RCC 7860 (cell line): ENCODE measurements at regions not wholly inside any gene's neighbourhood (a gene's known extent, or its start where the extent isn't known, plus 50 kb on each side); places are given as distances from the start of the nearest gene placed in this dataset.

Experiments used
- DNase-seq: peaks from one replicate; pipeline ENCODE4 v3.0.0-alpha.2; 2015; ENCODE audit warnings: low spot score
- FAIRE-seq: peaks from 2 replicates; lab custom pipeline; 2012; peaks lifted over from hg19 to GRCh38; lab: Jason Lieb, UNC

DNA sequence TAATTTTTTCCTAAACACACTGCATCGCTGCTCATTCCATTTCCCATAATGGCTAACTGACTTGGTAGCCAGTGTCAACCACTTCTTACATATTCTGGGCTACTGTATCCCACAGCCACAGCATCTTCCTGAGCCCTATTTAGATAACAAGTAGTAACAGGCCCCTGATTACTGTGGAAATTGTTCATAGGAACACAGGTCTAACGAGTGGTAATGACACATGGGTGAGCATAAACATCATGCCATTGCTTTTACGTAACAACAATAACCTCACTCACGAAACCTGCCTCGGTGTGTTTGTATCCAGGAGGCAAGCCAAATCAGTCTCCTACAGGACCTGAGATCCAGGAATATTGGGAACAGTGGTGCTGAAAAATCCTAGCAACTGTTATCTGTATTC is 438.6 kb downstream of the KLF5 start:
- DNase-seq (no peak), FAIRE-seq (no peak)

DNA sequence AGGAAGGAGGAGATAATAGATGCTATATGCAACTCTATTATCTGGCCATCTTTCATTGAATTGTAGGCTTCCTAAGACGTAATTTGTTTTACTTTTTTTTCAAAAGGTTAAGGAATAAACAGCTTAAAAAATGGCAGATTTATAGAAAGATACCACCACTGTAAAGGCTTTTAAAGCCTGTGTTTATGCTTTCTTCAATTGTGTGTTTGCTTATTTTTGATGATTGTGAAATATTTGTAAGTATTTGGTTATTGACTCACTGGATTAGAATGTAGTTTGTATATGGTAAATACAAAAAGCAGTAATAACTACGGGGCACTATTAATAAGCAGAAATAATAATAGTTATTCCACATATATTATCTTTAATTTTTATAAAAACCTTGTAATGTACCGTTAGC is 437.9 kb downstream of the KLF5 start:
- no peak for FAIRE-seq
- no peak for DNase-seq

DNA sequence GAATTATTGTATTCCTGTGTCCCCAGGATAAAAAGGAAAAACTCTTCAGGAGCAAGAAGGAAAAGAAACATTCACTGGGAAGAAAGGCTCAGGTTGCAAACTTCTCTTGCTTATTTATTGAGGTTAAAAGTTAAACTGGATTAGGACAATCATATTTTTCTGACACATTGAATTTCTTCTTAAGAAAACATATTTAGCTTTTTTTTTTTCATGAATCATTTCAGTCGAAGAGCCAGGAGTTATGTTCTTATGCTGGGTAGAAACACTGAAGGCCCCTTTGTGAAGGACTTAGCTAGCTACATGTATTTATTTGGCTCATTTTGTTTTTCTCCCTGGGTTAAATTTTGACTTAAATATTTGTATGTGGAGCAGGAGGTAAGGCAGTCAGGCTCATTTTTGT is 434.0 kb downstream of the KLF5 start:
- no peak for DNase-seq
- FAIRE-seq = no peak

DNA sequence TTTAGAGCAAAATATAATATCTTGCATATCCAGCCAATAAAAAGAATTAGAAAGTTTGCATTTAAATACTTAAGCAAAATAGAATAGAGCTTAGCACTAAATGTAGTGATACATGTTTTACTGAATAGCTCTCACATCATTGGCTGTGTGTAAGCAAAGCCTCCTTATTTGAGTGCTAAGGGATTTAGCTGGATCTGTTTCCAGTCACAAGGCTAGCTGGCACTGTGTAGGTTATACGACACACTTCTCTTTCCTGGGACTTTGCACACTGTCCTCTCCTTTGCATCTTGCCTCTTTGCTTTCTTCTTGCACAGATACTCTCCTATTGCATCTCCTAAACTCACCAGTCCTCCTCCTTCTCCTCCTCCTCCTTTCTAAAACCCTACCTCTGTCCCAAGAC is 423.8 kb downstream of the KLF5 start:
- DNase-seq (no peak), FAIRE-seq (no peak)

DNA sequence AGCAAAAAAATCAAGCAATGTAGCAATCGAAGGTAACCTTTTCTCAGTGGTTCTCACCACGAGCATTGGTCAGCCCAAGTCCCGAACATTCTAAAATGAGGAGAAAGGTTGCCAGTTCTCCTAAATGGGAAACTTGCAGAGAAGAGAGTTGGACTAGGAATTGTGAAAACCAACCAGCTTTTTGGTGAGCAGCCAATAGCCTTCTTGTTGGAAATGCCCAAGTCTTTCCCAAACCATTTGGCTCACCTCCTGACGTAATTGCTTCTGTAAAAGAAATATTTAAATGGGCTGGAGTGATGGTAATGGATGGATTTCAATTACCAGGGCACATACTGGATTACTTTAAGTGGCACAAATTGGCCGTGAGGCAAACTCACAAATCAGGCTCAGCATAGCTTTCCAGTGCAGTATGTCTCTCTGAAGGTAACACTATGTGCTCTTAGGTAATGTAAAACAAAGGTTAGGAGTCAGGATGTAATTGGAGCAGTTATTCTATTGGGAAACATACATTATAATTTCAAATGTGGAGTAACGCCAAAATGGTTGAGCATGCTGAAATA is 423.2 kb downstream of the KLF5 start:
- no peak for FAIRE-seq
- no peak for DNase-seq

DNA sequence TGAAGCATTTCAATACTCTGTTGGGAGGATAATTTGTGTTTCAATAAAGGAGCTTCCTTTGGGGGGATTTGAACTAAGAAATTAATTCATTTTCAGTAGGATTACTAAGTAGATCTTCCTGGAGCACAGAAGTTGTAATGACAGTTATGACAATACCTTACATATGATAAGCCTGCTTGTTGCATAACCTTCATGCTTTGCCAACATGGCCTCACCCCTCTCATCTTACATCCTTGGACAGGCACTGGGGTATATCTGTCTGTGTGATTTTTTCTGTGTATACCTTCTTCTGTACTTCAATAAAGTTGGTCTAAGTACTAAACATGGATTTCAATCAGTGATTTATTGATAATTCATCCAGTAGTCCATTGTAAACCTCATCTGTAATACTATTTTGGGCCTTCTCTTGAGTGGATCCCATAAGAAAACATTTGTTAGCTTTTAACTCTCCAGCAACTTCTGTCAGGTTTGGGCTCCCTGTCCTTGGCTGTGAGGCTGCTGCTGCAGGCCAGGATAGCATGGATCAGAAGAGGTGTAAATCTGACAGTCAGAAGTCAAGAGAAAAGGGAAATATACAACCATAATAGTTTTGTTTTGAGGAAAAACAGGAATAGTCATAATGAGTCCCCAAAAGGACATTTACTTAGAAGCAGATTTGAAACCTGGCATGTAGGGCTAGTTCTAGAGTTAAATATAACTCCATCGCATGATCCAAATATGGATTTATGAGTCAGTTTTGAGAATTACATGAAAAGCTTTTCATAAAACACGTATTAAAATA is 422.2 kb downstream of the KLF5 start:
- DNase-seq (no peak), FAIRE-seq (no peak)

DNA sequence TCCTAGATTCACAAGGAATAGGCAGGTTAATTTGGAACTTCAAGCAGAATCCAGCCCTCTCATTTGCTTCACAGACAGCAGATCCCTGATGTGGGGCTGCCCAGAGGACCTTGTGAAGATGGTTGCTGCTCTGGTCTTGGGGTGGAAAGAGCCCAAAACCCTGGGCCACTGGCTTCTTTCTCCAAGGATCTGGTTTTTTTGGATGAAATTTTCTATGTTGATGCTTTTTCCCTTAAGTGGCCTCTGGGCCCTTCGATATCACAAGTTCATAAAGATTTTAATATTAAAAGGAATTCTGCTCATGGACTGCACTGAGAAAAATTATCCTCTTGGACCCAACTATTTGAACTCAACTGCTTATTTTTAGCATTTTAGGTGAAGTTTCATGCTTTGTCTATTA is 421.1 kb downstream of the KLF5 start:
- no peak for FAIRE-seq
- no peak for DNase-seq

DNA sequence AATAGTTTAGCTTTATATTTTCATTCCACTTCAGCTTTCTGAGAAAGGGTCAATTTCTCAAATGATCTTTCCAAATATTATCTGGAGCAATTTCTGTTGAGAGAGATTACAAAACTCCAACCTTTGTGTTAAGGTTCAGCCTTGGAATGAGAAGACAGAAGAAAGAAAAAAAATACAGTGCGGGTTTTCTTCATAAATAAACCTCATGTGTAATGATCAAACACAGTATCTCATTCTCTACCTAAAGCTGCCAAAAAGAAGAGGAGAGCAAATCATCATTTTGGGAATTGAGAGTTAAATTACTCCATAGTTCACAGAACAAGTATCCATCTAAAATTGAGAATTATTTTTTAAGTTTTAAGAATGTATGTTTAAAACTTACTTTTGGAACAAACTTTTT is 420.5 kb downstream of the KLF5 start:
- no peak for DNase-seq
- FAIRE-seq = no peak

DNA sequence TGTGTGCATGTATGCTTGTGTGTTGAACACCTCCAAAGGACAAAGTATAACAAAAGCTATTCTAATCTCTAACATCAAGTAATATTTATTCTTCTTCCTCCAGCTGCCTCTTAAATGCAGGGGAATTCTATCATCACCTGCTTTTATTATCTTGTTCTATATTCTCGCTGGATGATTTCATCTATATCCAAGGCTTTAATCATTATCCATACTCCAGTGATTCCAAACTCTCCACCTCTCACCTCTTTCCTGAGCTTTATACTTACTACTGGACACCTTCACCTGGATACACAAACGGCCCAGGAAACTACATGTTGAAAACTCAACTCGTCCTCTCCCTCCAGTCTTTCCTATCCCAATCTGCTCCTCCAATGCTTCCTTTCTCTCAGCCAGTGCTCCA is 418.6 kb downstream of the KLF5 start:
- FAIRE-seq (no peak), DNase-seq (no peak)

DNA sequence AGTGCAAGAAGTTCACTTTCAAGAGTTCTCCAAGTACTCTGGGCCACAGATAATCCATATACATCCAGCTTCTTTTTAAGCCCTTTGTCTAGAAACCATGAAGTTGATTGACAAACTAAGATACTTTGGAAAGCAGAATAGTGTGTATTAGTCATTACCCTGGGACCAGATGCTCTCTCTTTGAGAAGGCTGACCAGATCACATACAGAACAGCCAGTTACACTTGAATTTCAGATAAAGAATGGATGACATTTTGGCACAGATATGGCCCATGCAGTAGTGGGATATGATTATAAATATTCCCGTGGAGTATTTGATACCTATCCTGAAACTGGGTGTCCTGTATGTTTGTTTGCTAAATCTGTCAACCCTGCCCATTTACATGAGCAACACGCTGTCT is 414.2 kb downstream of the KLF5 start:
- FAIRE-seq (no peak), DNase-seq (no peak)

DNA sequence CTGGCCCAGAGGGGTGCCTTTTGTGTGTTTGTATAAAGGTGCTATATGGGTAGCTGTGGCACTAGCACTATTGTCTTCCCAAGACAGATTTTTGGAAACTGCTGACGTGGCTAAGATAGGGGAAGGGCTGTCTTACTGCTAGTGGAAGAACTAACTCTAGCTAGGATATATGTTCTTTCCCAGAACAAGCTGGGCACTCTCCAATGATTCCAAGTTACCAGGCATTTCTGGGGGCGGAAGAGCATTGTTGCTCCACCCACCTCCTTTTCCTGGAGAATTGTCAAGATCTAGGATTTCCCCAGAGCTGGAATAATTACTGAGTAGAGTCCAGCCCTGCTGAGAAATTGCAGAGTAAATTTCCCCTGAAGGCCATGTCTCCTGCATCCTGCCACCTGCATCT is 408.3 kb downstream of the KLF5 start:
- no peak for DNase-seq

DNA sequence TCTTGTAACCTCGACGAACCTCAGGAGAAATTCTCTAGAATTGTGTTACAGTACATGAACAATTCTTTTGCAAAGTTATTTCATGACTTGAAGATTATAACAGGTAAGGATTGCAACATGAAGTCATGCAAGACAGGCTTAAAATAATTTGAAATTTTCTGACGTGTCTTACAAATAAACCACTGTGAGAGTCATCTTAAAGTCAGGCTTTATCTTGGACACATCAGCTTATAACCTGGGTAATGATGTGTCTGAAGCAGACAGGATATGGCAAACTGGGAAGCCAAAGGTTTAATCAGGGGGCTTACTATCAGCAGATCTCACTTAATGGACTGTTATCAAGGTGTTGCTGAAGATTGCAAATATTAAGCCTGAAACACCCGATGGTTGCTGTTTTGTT is 407.8 kb downstream of the KLF5 start:
- DNase-seq (no peak), FAIRE-seq (no peak)

More for the DNA sequence above, 408.3 kb downstream of the KLF5 start:
- no peak for FAIRE-seq

DNA sequence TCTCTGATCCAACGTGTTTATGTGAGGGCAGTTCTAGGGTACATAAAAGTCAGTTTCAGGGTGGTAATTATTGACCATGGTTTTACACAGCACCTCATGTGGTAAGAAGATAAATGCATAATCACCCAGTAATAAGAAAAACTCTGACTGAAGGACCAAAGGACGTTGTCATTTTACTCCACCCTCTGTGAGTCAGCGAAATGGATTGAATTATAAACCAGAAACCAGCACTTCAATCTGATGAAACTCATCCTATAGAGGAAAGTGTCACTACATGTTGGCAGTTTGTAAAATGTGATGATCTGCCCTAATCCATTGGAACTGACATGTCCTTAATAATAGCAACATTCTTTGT is 406.8 kb downstream of the KLF5 start:
- FAIRE-seq = no peak
- DNase-seq = no peak

DNA sequence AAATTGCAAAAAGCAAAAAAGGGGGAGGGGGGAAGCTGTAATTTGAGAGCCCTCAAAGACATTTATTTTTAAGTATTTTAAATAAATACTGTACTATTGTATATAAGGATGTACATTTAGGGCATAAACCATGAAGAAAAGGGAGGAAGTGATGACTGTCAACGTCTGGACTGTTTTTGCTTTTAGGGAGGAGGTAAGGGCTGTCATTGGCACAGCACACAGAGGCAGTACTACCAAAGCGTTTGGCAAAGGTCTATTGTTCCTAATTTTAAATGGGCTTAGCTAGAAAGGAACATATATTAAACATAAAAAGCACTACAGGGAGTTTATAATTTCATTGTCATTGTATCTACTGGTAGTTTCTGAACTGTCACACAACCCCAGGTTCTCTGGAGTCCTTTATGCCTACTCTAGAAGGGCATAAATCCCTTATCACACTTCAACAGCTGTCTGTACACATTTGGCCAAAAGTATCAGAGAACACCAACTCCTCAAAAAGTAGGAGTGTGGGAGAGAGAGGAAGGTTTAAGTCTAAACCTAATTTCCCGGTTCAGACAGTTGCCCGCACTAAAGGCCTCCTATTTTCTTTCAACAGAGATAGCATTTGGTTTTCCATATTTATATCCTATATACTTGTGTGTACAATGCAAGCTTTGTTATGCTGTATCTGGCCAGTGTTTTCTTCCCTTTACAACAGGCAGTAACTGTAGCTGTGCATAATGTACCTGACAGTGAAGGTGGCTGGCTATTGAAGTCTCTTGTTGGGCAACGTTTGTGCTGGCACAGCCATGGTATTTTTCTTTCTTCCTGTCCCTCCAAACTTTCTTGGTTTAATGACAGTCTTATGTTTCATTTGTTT is 406.2 kb downstream of the KLF5 start:
- FAIRE-seq = no peak
- no peak for DNase-seq

DNA sequence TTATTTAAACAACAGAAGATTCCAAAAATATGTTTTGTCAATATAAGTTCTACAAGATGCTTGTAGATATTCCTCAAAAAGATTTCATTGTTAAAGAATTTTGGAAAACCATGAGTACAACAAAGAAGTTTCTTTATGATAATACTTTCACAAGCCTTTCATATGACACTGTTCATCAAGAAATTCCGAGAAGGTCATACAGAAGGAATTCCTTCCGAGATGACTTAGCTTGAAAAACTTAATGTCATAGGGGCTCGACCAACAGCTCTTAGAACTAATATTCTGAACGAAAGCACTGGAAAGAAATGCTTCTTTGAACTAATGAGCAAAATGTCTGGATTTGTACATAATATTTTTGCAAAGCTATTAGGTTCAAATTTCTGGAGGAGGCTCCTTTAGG is 403.4 kb downstream of the KLF5 start:
- FAIRE-seq = no peak

DNA sequence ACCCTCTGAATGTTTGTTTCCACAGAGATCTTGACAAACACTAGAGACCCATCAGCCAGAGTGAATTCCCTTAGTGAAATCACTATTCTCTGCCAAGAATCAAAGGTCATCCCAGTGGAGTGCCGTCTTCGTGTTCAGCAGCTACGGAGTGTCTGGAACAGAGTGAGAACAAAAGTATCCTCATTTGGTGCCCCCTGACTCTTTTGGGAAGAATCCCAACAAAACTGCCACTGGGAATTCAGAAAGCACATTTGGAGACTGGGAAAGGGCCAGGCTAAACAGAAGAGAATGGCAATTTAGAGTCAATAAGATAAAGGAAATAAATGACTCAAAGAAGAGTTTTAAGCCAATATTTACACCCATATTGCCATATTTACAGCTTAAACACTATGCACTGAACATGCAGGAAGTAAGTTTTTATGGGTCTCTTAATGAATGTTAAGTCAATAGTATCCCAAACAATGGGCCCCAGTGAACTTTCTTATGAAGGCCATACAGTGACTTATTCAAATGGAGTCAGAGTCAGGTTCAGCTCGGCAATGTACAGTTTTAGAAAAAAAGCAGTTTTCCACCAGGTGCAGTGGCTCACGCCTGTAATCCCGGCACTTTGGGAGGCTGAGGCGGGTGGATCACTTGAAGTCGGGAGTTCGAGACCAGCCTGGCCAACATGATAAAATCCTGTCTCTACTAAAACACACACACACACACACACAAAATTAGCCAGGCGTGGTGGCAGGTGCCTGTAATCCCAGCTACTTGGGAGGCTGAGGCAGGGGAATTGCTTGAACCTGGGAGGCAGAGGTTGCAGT is 392.6 kb downstream of the KLF5 start:
- FAIRE-seq = no peak
- no peak for DNase-seq

More for the DNA sequence above, 403.4 kb downstream of the KLF5 start:
- DNase-seq = no peak

DNA sequence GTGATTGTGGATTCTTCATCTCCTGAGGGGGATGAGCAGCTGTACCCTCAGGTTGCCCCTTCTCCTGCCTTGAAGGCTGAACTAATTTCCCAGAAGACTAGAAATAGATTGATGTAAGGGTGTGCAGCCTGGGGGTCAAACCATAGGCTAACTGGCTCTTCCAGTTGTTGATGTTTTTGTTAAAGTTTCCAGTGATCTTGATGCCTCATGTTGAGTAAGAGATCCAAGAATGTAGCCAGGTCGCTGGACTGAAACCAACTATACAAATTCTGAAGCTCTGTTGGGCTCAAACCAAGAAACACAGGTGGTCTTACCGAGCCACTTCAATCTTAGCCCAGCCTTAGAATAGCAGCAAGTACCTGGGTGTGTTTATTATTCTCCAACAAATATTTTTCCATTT is 391.8 kb downstream of the KLF5 start:
- FAIRE-seq (no peak), DNase-seq (no peak)

DNA sequence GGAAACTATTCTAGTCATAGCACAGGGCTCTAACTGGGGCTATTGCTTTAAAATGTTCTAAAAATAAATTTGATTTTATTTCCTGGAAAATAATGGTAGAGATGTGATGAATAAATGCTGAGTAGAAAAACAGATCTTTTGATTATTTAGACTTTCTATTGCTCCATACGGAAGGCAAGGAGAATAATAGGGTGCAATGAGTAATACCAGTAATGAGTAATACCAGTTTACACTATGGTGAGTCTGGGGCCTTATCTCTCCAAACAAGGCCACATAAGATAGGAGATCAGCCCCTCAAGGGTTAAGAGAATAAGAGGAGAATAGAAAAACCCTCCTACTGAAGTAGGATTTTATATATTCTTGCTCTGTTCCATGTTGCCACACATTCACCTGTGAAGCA is 390.4 kb downstream of the KLF5 start:
- no peak for FAIRE-seq
- DNase-seq = no peak

DNA sequence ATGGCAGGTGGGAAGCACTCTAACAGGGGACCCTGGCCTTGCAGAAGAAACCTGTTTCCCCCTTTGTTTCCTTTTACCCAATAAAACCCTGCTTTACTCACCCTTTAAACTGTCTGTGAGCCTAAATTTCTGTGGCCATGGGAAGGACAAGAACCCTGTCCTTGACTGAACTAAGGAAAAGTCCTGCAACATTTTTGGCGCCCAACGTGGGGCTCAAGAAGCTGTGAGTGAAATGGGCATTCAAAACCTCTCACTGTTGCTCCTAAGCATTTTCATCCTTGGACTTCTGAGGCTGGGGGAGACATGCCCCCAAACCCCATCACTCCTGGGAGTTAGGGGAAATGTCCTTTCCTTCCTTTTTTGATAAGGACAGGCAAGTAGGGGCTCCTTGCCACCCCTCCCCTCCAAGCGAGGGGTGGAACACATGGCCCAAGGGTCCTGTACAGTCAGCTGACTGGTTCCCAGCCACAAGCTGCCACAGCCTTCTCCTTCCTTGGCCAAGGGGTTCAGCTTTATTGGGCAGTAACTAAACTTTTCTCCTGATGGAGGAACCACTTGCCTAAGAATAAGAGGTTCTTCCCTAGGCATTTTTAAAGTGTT is 381.6 kb downstream of the KLF5 start:
- FAIRE-seq (no peak), DNase-seq (no peak)

DNA sequence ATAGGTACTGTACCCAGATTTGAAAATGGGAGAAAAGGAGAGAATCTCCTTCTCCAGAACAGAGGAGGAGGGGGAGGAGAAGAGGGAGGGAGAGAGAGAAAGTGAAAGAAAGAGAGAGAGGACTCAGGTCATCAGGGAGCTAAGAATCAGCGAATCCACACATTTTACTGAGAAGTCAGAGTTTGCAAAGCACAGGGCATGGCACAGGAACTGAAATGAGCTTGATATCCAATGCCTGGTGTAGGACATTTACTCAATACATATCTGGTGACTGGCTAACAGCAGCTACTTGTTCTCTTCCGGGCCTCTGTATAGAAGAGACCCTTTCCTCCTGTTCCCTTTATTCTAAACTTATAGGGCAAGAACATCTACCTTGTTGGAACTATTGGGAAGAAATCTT is 375.1 kb downstream of the KLF5 start:
- DNase-seq (no peak), FAIRE-seq (no peak)

DNA sequence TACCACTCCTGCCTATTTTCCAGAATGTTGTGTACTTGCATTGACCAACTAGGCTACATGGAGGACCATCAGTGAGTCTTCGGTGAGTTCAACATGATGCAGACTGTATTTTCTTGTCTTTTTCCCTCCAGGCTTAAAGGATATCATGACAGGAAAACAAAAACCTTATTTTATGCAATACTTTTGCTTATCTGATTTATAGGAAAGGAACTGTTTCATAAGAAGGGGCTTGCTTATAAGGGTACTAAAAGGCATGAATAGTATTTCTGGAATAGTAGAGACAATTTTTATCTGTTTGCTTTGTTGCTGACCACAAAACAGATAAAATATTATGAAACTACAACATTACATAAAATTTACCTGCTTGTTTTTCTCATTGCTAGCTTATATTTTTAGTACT is 374.7 kb downstream of the KLF5 start:
- no peak for FAIRE-seq
- DNase-seq = no peak
